ENCODE measurements at regions not wholly inside any gene's neighbourhood (a gene's known extent, or its start where the extent isn't known, plus 50 kb on each side); places are given as distances from the start of the nearest gene placed in this dataset.
"Not testable (repeated sequence)": the region's sequence is repeated elsewhere in the genome, so short reads cannot be mapped to it uniquely, and the experiment has no call there.

GRCh38 chr6:22368794-22369193 is 72.0 kb upstream of the PRL start:
- Histone ChIP-seq H4K20me1 (ENCODE audit: insufficient read depth, low read length) (no peaks in the 10 kb centered on the region), H3K9ac (ENCODE audit: low read depth, low read length) (no peak overlapping the region), H3K79me2 (ENCODE audit: insufficient read depth, low read length) (no peaks in the 10 kb centered on the region), H3K36me3 (ENCODE audit: insufficient read depth, low read length) (no peaks in the 10 kb centered on the region), H3K4me1 (ENCODE audit: insufficient read depth, low read length) (peaks cover 5% of the 10 kb centered on the region), H3K4me2 (ENCODE audit: insufficient read depth, low read length) (no peak overlapping the region), H3K27ac (ENCODE audit: low read length) (no peak overlapping the region), H3K4me3 (ENCODE audit: low read depth in 1 of 2, low read length in 2 of 2) (no peak overlapping the region), H2AFZ (ENCODE audit: low read depth, low read length) (no peak overlapping the region), H3K27me3 (ENCODE audit: insufficient read depth, low read length, poor library complexity) (no peaks in the 10 kb centered on the region), H3K9me3 (ENCODE audit: insufficient read depth, low read length, severe bottlenecking) (no peaks in the 10 kb centered on the region)
- no peak for TF ChIP-seq CTCF (IDR thresholded peaks at IDR 0.05; ENCODE audit: borderline replicate concordance, extremely low read depth, low read length, poor library complexity, severe bottlenecking)
- TF ChIP-seq EZH2 (IDR thresholded peaks at IDR 0.05; ENCODE audit: borderline replicate concordance, low read depth, low read length, severe bottlenecking): no peak
- DNase-seq (no peak), ATAC-seq (ENCODE audit: insufficient read depth, low read depth) (no peak)

- Histone ChIP-seq H3K36me3 (ENCODE audit: insufficient read depth, low read length) (no peaks in the 10 kb centered on the region), H3K79me2 (ENCODE audit: insufficient read depth, low read length) (no peaks in the 10 kb centered on the region), H4K20me1 (ENCODE audit: insufficient read depth, low read length) (no peaks in the 10 kb centered on the region), H3K9ac (ENCODE audit: low read depth, low read length) (no peak overlapping the region), H3K4me3 (ENCODE audit: low read depth in 1 of 2, low read length in 2 of 2) (no peak overlapping the region), H3K4me1 (ENCODE audit: insufficient read depth, low read length) (no peaks in the 10 kb centered on the region), H3K27ac (ENCODE audit: low read length) (no peak overlapping the region), H3K27me3 (ENCODE audit: insufficient read depth, low read length, poor library complexity) (no peaks in the 10 kb centered on the region), H3K4me2 (ENCODE audit: insufficient read depth, low read length) (no peak overlapping the region), H3K9me3 (ENCODE audit: insufficient read depth, low read length, severe bottlenecking) (no peaks in the 10 kb centered on the region), H2AFZ (ENCODE audit: low read depth, low read length) (no peak overlapping the region)
- DNase-seq (no peak), ATAC-seq (ENCODE audit: insufficient read depth, low read depth) (peak; percentile 53; the same call in 1 of the 3 replicates)
- TF ChIP-seq EZH2 (IDR thresholded peaks at IDR 0.05; ENCODE audit: borderline replicate concordance, low read depth, low read length, severe bottlenecking): no peak
- TF ChIP-seq CTCF (IDR thresholded peaks at IDR 0.05; ENCODE audit: borderline replicate concordance, extremely low read depth, low read length, poor library complexity, severe bottlenecking): no peak
These were observed 76.1 kb upstream of the PRL start for GRCh38 chr6:22372922-22373321.

- not testable (repeated sequence) for H3K4me3 ChIP-seq (ENCODE audit: low read depth in 1 of 2, low read length in 2 of 2); H3K79me2 ChIP-seq (ENCODE audit: insufficient read depth, low read length); DNase-seq; ATAC-seq (ENCODE audit: insufficient read depth, low read depth); H3K4me1 ChIP-seq (ENCODE audit: insufficient read depth, low read length); H2AFZ ChIP-seq (ENCODE audit: low read depth, low read length); H3K9ac ChIP-seq (ENCODE audit: low read depth, low read length); H3K4me2 ChIP-seq (ENCODE audit: insufficient read depth, low read length); H3K27me3 ChIP-seq (ENCODE audit: insufficient read depth, low read length, poor library complexity); H4K20me1 ChIP-seq (ENCODE audit: insufficient read depth, low read length); H3K27ac ChIP-seq (ENCODE audit: low read length); H3K9me3 ChIP-seq (ENCODE audit: insufficient read depth, low read length, severe bottlenecking); H3K36me3 ChIP-seq (ENCODE audit: insufficient read depth, low read length)
These were observed 78.1 kb upstream of the PRL start for GRCh38 chr6:22374950-22375349.

- H4K20me1 ChIP-seq (ENCODE audit: insufficient read depth, low read length); H3K4me3 ChIP-seq (ENCODE audit: low read depth in 1 of 2, low read length in 2 of 2); H3K9ac ChIP-seq (ENCODE audit: low read depth, low read length); H3K36me3 ChIP-seq (ENCODE audit: insufficient read depth, low read length); DNase-seq; ATAC-seq (ENCODE audit: insufficient read depth, low read depth); H2AFZ ChIP-seq (ENCODE audit: low read depth, low read length); H3K4me1 ChIP-seq (ENCODE audit: insufficient read depth, low read length); H3K4me2 ChIP-seq (ENCODE audit: insufficient read depth, low read length); H3K27me3 ChIP-seq (ENCODE audit: insufficient read depth, low read length, poor library complexity); H3K27ac ChIP-seq (ENCODE audit: low read length); H3K9me3 ChIP-seq (ENCODE audit: insufficient read depth, low read length, severe bottlenecking); H3K79me2 ChIP-seq (ENCODE audit: insufficient read depth, low read length): not testable (repeated sequence)
These were observed 79.5 kb upstream of the PRL start for GRCh38 chr6:22376293-22376692.

- not testable (repeated sequence) for H3K9me3 ChIP-seq (ENCODE audit: insufficient read depth, low read length, severe bottlenecking); ATAC-seq (ENCODE audit: insufficient read depth, low read depth); H3K9ac ChIP-seq (ENCODE audit: low read depth, low read length); DNase-seq; H3K36me3 ChIP-seq (ENCODE audit: insufficient read depth, low read length); H4K20me1 ChIP-seq (ENCODE audit: insufficient read depth, low read length); H3K27me3 ChIP-seq (ENCODE audit: insufficient read depth, low read length, poor library complexity); H3K4me1 ChIP-seq (ENCODE audit: insufficient read depth, low read length); H3K79me2 ChIP-seq (ENCODE audit: insufficient read depth, low read length); H3K4me3 ChIP-seq (ENCODE audit: low read depth in 1 of 2, low read length in 2 of 2); H2AFZ ChIP-seq (ENCODE audit: low read depth, low read length); H3K27ac ChIP-seq (ENCODE audit: low read length); H3K4me2 ChIP-seq (ENCODE audit: insufficient read depth, low read length)
These were observed 81.7 kb upstream of the PRL start for GRCh38 chr6:22378536-22378935.
